SJSA1 (cell line): ENCODE measurements at regions not wholly inside any gene's neighbourhood (a gene's known extent, or its start where the extent isn't known, plus 50 kb on each side); places are given as distances from the start of the nearest gene placed in this dataset.

Experiments used
- DNase-seq, 2 experiments: peaks; one replicate each; pipeline ENCODE4 v3.0.0-alpha.2; 2015 to 2020; ENCODE audit warnings: low spot score in 2 of 2, low read depth in 1 of 2
- H3K27ac ChIP-seq: fragments of 250-450 bp; sonication (Bioruptor Pico); 2 replicates; pipeline ENCODE4 v1.5.1; 2020; ENCODE audit warnings: mild to moderate bottlenecking, moderate library complexity
- H3K27me3 ChIP-seq: fragments of 250-450 bp; sonication (Bioruptor Pico); replicated peaks from 2 replicates; pipeline ENCODE4 v1.5.1; 2020; ENCODE audit warnings: mild to moderate bottlenecking, moderate library complexity
- H3K36me3 ChIP-seq: fragments of 250-450 bp; sonication (Bioruptor Pico); 2 replicates; pipeline ENCODE4 v1.5.1; 2020; ENCODE audit warnings: mild to moderate bottlenecking
- H3K4me1 ChIP-seq: fragments of 250-450 bp; sonication (Bioruptor Pico); replicated peaks from 2 replicates; pipeline ENCODE4 v1.6.1; 2021; ENCODE audit warnings: mild to moderate bottlenecking
- H3K4me3 ChIP-seq: fragments of 250-450 bp; sonication (Bioruptor Pico); 2 replicates; pipeline ENCODE4 v1.5.1; 2020; ENCODE audit warnings: mild to moderate bottlenecking
- H3K9me3 ChIP-seq: fragments of 250-450 bp; sonication (Bioruptor Pico); replicated peaks from 2 replicates; pipeline ENCODE4 v1.5.1; 2020; ENCODE audit warnings: mild to moderate bottlenecking

DNA sequence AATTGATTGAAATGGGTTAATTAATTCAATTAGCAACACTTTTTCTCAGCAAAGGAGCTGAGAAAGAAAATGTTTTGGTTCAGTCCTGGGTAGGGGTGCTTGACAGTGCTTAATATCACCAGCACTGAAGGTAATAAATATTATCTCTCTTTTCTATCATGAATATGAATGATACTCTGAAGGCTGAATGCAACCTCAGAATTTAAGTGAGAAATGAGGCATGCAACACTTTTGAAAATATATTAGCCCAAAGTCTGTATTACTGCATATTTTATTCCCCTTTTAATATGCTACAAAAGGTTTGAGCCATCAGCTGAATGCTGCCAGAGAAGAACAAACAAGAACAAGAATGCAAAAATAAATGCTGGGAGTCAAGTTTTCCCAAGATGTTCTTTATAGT, 52.0 kb upstream of the SAMSN1 start:
- Histone ChIP-seq H3K4me1 (no peaks in the 10 kb centered on the region), H3K4me3 (no peak overlapping the region)
- DNase-seq = no peak

More for the DNA sequence above, 52.0 kb upstream of the SAMSN1 start:
- H3K27ac ChIP-seq = no peak overlapping the region
- H3K9me3 ChIP-seq = no peaks in the 10 kb centered on the region
- no peaks in the 10 kb centered on the region for H3K27me3 ChIP-seq
- no peaks in the 10 kb centered on the region for H3K36me3 ChIP-seq
